ENCODE measurements at regions not wholly inside any gene's neighbourhood (a gene's known extent, or its start where the extent isn't known, plus 50 kb on each side); places are given as distances from the start of the nearest gene placed in this dataset.

GRCh38 chr5:4137781-4138180, 542.1 kb downstream of the IRX1 start:
- DNase-seq (ENCODE audit: low read depth in 1 of 2, low spot score in 1 of 2) (no peak), ATAC-seq (no peak), FAIRE-seq (no peak)
- Histone ChIP-seq H3K4me2 (no peak overlapping the region), H3K9me3 (no peaks in the 10 kb centered on the region), H3K27ac (no peak overlapping the region), H3K4me1 (no peaks in the 10 kb centered on the region), H3K4me3 (no peak overlapping the region)
- CTCF ChIA-PET, result no interaction called here
- TF ChIP-seq TP53 (CRISPR knock-in tag; IDR thresholded peaks at IDR 0.05) (no peak), RAD21 (conservative IDR thresholded peaks at IDR 0.05 in 1 of 2, IDR thresholded peaks at IDR 0.05 in 1 of 2) (no peak), CBX2 (IDR thresholded peaks at IDR 0.05; ENCODE audit: borderline replicate concordance, low read depth) (no peak), NPAS2 (CRISPR knock-in tag; IDR thresholded peaks at IDR 0.05; ENCODE audit: borderline replicate concordance) (no peak), HEYL (CRISPR knock-in tag; IDR thresholded peaks at IDR 0.05) (no peak), TFCP2L1 (CRISPR knock-in tag; IDR thresholded peaks at IDR 0.05) (no peak), FOSL2 (IDR thresholded peaks at IDR 0.05) (no peak), FOSL2 (CRISPR knock-in tag; IDR thresholded peaks at IDR 0.05) (no peak), RARB (CRISPR knock-in tag; IDR thresholded peaks at IDR 0.05) (no peak), HOXB13 (CRISPR knock-in tag; IDR thresholded peaks at IDR 0.05; ENCODE audit: low read depth) (no peak), E2F6 (IDR thresholded peaks at IDR 0.05; ENCODE audit: borderline replicate concordance, low read depth) (no peak), PHF8 (IDR thresholded peaks at IDR 0.05; ENCODE audit: borderline replicate concordance, low read depth) (no peak), ZNF302 (CRISPR knock-in tag; IDR thresholded peaks at IDR 0.05) (no peak)
- POLR2A ChIA-PET, result no interaction called here
- WGBS (ENCODE audit: missing lambda C conversion rate), result 20% methylated on average over 7 of the region's 7 CpGs

GRCh38 chr5:4142842-4143241, 547.2 kb downstream of the IRX1 start:
- Histone ChIP-seq H3K27ac (no peak overlapping the region), H3K4me2 (no peak overlapping the region), H3K9me3 (no peaks in the 10 kb centered on the region), H3K4me1 (no peaks in the 10 kb centered on the region), H3K4me3 (no peak overlapping the region)
- 3% methylated on average over 6 of the region's 6 CpGs for WGBS (ENCODE audit: missing lambda C conversion rate)
- DNase-seq (ENCODE audit: low read depth in 1 of 2, low spot score in 1 of 2), result no peak
- ChIA-PET CTCF (no interaction called here), POLR2A (no interaction called here)
- TF ChIP-seq NR3C1 (IDR thresholded peaks at IDR 0.05) (no peak), GATA3 (IDR thresholded peaks at IDR 0.05; ENCODE audit: borderline replicate concordance) (no peak), CBX2 (IDR thresholded peaks at IDR 0.05; ENCODE audit: borderline replicate concordance, low read depth) (no peak), RFX5 (IDR thresholded peaks at IDR 0.05) (no peak), HEYL (CRISPR knock-in tag; IDR thresholded peaks at IDR 0.05) (no peak), NPAS2 (CRISPR knock-in tag; IDR thresholded peaks at IDR 0.05; ENCODE audit: borderline replicate concordance) (no peak), ATOH8 (CRISPR knock-in tag; IDR thresholded peaks at IDR 0.05; ENCODE audit: low read depth) (no peak), FOSL2 (IDR thresholded peaks at IDR 0.05) (no peak), FOSL2 (CRISPR knock-in tag; IDR thresholded peaks at IDR 0.05) (no peak), USF2 (IDR thresholded peaks at IDR 0.05) (no peak), CHD4 (IDR thresholded peaks at IDR 0.05; ENCODE audit: borderline replicate concordance) (no peak), HMGXB4 (CRISPR knock-in tag; IDR thresholded peaks at IDR 0.05; ENCODE audit: borderline replicate concordance) (no peak), BCL3 (IDR thresholded peaks at IDR 0.05) (no peak), CBX8 (IDR thresholded peaks at IDR 0.05) (no peak), KDM1A (IDR thresholded peaks at IDR 0.05; ENCODE audit: low read depth) (no peak), ZFP36 (IDR thresholded peaks at IDR 0.05; ENCODE audit: borderline replicate concordance, partially characterized antibody) (no peak), PBX3 (IDR thresholded peaks at IDR 0.05) (no peak), HOXB13 (CRISPR knock-in tag; IDR thresholded peaks at IDR 0.05; ENCODE audit: low read depth) (no peak), EP300 (IDR thresholded peaks at IDR 0.05) (no peak)
- ATAC-seq, result no peak
- no peak for FAIRE-seq
